OCI-LY1 (cell line): ENCODE measurements at regions not wholly inside any gene's neighbourhood (a gene's known extent, or its start where the extent isn't known, plus 50 kb on each side); places are given as distances from the start of the nearest gene placed in this dataset.

Experiments used
- EZH2 ChIP-seq: fragments of 200-600 bp; sonication (generic), shearing (Covaris generic); IDR thresholded peaks from 2 replicates; pipeline ENCODE4 v1.8.0; 2017; ENCODE audit warnings: borderline replicate concordance, mixed run types, mild to moderate bottlenecking, antibody characterized with exemption, low read length, moderate library complexity, mixed read lengths
- TF ChIP-seq, protein P1 (sequence below): fragments of 200-600 bp; sonication (generic), shearing (Covaris generic); IDR thresholded peaks from 2 replicates; pipeline ENCODE4 v1.5.1; 2017; ENCODE audit warnings: mild to moderate bottlenecking, antibody characterized with exemption, low read length, moderate library complexity, mixed read lengths

DNA sequence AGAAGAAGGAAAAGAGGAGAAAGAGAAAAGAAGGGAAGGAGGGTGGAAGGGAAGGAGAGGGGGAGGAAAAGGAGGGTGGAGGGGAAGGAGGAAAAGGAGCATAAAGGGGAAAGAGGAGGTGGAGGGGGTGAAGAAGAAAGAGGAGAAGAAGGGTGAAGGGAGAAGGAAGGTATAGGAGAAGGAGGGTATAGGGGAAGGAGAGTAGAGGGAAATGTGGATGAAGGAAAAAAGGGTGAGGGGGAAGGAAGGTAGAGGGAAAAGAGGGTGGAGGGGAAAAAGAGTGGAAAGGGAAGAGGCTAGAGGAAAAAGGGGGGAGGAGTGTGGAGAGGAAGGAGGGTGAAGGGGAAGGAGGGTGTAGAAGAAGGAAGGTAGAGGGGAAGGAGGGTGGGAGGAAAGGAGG lies 928.6 kb downstream of the UQCRFS1 start:
- no peak for TF ChIP-seq EZH2
- TF ChIP-seq, protein P1, sequence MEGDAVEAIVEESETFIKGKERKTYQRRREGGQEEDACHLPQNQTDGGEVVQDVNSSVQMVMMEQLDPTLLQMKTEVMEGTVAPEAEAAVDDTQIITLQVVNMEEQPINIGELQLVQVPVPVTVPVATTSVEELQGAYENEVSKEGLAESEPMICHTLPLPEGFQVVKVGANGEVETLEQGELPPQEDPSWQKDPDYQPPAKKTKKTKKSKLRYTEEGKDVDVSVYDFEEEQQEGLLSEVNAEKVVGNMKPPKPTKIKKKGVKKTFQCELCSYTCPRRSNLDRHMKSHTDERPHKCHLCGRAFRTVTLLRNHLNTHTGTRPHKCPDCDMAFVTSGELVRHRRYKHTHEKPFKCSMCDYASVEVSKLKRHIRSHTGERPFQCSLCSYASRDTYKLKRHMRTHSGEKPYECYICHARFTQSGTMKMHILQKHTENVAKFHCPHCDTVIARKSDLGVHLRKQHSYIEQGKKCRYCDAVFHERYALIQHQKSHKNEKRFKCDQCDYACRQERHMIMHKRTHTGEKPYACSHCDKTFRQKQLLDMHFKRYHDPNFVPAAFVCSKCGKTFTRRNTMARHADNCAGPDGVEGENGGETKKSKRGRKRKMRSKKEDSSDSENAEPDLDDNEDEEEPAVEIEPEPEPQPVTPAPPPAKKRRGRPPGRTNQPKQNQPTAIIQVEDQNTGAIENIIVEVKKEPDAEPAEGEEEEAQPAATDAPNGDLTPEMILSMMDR, result no peak
